H1 (cell line): ENCODE measurements at regions not wholly inside any gene's neighbourhood (a gene's known extent, or its start where the extent isn't known, plus 50 kb on each side); places are given as distances from the start of the nearest gene placed in this dataset.

Experiments used
- TF ChIP-seq, protein P1 (sequence below): fragments of 300-600 bp; sonication (generic); IDR thresholded peaks from 2 replicates; pipeline ENCODE4 v1.7.1; 2012; ENCODE audit warnings: low read length, moderate library complexity, mild to moderate bottlenecking, inconsistent platforms; ENCODE audit not compliant: insufficient replicate concordance

GRCh38 chr10:64976150-64976549 is 1454.9 kb downstream of the REEP3 start (continued):
- TF ChIP-seq, protein P1, sequence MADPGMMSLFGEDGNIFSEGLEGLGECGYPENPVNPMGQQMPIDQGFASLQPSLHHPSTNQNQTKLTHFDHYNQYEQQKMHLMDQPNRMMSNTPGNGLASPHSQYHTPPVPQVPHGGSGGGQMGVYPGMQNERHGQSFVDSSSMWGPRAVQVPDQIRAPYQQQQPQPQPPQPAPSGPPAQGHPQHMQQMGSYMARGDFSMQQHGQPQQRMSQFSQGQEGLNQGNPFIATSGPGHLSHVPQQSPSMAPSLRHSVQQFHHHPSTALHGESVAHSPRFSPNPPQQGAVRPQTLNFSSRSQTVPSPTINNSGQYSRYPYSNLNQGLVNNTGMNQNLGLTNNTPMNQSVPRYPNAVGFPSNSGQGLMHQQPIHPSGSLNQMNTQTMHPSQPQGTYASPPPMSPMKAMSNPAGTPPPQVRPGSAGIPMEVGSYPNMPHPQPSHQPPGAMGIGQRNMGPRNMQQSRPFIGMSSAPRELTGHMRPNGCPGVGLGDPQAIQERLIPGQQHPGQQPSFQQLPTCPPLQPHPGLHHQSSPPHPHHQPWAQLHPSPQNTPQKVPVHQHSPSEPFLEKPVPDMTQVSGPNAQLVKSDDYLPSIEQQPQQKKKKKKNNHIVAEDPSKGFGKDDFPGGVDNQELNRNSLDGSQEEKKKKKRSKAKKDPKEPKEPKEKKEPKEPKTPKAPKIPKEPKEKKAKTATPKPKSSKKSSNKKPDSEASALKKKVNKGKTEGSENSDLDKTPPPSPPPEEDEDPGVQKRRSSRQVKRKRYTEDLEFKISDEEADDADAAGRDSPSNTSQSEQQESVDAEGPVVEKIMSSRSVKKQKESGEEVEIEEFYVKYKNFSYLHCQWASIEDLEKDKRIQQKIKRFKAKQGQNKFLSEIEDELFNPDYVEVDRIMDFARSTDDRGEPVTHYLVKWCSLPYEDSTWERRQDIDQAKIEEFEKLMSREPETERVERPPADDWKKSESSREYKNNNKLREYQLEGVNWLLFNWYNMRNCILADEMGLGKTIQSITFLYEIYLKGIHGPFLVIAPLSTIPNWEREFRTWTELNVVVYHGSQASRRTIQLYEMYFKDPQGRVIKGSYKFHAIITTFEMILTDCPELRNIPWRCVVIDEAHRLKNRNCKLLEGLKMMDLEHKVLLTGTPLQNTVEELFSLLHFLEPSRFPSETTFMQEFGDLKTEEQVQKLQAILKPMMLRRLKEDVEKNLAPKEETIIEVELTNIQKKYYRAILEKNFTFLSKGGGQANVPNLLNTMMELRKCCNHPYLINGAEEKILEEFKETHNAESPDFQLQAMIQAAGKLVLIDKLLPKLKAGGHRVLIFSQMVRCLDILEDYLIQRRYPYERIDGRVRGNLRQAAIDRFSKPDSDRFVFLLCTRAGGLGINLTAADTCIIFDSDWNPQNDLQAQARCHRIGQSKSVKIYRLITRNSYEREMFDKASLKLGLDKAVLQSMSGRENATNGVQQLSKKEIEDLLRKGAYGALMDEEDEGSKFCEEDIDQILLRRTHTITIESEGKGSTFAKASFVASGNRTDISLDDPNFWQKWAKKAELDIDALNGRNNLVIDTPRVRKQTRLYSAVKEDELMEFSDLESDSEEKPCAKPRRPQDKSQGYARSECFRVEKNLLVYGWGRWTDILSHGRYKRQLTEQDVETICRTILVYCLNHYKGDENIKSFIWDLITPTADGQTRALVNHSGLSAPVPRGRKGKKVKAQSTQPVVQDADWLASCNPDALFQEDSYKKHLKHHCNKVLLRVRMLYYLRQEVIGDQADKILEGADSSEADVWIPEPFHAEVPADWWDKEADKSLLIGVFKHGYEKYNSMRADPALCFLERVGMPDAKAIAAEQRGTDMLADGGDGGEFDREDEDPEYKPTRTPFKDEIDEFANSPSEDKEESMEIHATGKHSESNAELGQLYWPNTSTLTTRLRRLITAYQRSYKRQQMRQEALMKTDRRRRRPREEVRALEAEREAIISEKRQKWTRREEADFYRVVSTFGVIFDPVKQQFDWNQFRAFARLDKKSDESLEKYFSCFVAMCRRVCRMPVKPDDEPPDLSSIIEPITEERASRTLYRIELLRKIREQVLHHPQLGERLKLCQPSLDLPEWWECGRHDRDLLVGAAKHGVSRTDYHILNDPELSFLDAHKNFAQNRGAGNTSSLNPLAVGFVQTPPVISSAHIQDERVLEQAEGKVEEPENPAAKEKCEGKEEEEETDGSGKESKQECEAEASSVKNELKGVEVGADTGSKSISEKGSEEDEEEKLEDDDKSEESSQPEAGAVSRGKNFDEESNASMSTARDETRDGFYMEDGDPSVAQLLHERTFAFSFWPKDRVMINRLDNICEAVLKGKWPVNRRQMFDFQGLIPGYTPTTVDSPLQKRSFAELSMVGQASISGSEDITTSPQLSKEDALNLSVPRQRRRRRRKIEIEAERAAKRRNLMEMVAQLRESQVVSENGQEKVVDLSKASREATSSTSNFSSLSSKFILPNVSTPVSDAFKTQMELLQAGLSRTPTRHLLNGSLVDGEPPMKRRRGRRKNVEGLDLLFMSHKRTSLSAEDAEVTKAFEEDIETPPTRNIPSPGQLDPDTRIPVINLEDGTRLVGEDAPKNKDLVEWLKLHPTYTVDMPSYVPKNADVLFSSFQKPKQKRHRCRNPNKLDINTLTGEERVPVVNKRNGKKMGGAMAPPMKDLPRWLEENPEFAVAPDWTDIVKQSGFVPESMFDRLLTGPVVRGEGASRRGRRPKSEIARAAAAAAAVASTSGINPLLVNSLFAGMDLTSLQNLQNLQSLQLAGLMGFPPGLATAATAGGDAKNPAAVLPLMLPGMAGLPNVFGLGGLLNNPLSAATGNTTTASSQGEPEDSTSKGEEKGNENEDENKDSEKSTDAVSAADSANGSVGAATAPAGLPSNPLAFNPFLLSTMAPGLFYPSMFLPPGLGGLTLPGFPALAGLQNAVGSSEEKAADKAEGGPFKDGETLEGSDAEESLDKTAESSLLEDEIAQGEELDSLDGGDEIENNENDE, result no peak
